Heart left ventricle (tissue), 16 donors: ENCODE measurements at regions not wholly inside any gene's neighbourhood (a gene's known extent, or its start where the extent isn't known, plus 50 kb on each side); places are given as distances from the start of the nearest gene placed in this dataset.
"Not testable (repeated sequence)": the region's sequence is repeated elsewhere in the genome, so short reads cannot be mapped to it uniquely, and the experiment has no call there.

Experiments used
- ATAC-seq, 4 donors: fragments of 200-7000 bp; cut with Tn5 transposase; one replicate each; pipeline ENCODE4 v1.9.1; 2020 to 2022; ENCODE audit warnings: moderate library complexity in 4 of 4, mild to moderate bottlenecking in 3 of 4, moderate number of reproducible peaks in 1 of 4
- DNase-seq, 5 donors: peaks; one replicate each; pipeline ENCODE4 v3.0.0-alpha.2; 2020
- H3K27ac ChIP-seq, 12 donors: fragments of 200-600 bp; sonication (generic) in 4 of 12; one replicate each; pipeline versions ENCODE4 v1.5.0 to v1.8.0; 2016 to 2022; ENCODE audit warnings: mild to moderate bottlenecking in 2 of 12
- H3K27me3 ChIP-seq, 9 donors: fragments of 200-600 bp; sonication (generic) in 2 of 9; one replicate each; pipeline versions ENCODE4 v1.5.1 to v1.8.0; 2016 to 2022; ENCODE audit warnings: mild to moderate bottlenecking in 3 of 9
- H3K36me3 ChIP-seq, 9 donors: fragments of 200-600 bp; sonication (generic) in 2 of 9; one replicate each; pipeline versions ENCODE4 v1.5.0 to v1.8.0; 2018 to 2022; ENCODE audit warnings: mild to moderate bottlenecking in 2 of 9
- H3K4me1 ChIP-seq, 12 donors: fragments of 200-600 bp; sonication (generic) in 4 of 12; one replicate each; pipeline versions ENCODE4 v1.5.0 to v1.8.0; 2016 to 2022; ENCODE audit warnings: mild to moderate bottlenecking in 3 of 12
- H3K4me3 ChIP-seq, 12 donors: fragments of 200-600 bp; sonication (generic) in 4 of 12; one replicate each; pipeline versions ENCODE4 v1.5.0 to v1.8.0; 2017 to 2022; ENCODE audit warnings: mild to moderate bottlenecking in 9 of 12, moderate library complexity in 4 of 12
- H3K9me3 ChIP-seq, 12 donors: fragments of 200-600 bp; sonication (generic) in 4 of 12; one replicate each; pipeline versions ENCODE4 v1.5.0 to v1.8.0; 2016 to 2022; ENCODE audit warnings: mild to moderate bottlenecking in 1 of 12
- CTCF ChIP-seq, 12 donors: fragments of 200-600 bp; sonication (generic) in 4 of 12; IDR thresholded peaks; one replicate each; pipeline versions ENCODE4 v1.5.0 to v1.8.0; 2018 to 2022; ENCODE audit warnings: antibody characterized with exemption in 12 of 12, mild to moderate bottlenecking in 5 of 12
- POLR2A ChIP-seq, 2 donors: fragments of 450-650 bp; IDR thresholded peaks; one replicate each; pipeline ENCODE4 v1.6.1; 2017; ENCODE audit warnings: antibody characterized with exemption in 2 of 2, mild to moderate bottlenecking in 2 of 2, moderate library complexity in 2 of 2
- WGBS, 4 donors: extraction: QIAGEN DNeasy Blood & Tissue Kit in 2 of 4; methylation state at CpG; one replicate each; pipeline versions ENCODE4 v1.1.5 to v1.1.7; 2013 to 2018; 5-methylcytosine and 5-hydroxymethylcytosine counted together
- intact Hi-C, 10 donors: fragments of 100-400 bp; cut with DNase I; formaldehyde crosslinking; loops; one replicate each; pipeline versions ENCODE4 v1.11.1 to v1.14.2; 2022
- donor health status: ischemic (EF 13 %, LVEDD 7.1; RV severe dilation, severe dysfunction).
- donor health status: healthy with polysubstance abuse.
- donor health status: DM: no; HTN: yes; CAD: no.
- donor health status: DM: no; HTN: no; CAD: no.
- donor health status: ischemic (EF 25% LVEDD 6.9; RV normal size, moderate dysfunction).
- donor health status: ischemic (EF 25% LVEDD 5.7; RV mildly dilated, moderate dysfunction).
- donor health status: healthy.
- donor health status: DM: yes; HTN: yes; CAD: no.
- donor health status: ischemic (EF 35%, LVEDD 5.7; RV mildly dilated, moderate dysfunction).
- donor health status: nonischemic (EF 11% LVEDD 7.7; RV severe dilation, severe dysfunction).
- donor health status: DM: yes; HTN: yes; CAD: no.
- donor health status: PGD.
- donor health status: ischemic (EF 29% LVEDD 5.4; RV normal size, mild dysfunction).
- donor health status: nonischemic (EF 23%, LVEDD 6.1; RV moderate dilation, normal function).

- Histone ChIP-seq H3K4me1 (no peaks in the 10 kb centered on the region), H3K27me3 (no peaks in the 10 kb centered on the region), H3K27ac (no peak overlapping the region), H3K4me3 (no peak overlapping the region), H3K9me3 (peaks cover 0 to 32% (median 9%) of the 10 kb centered on the region in 12 donors), H3K36me3 (no peaks in the 10 kb centered on the region)
- no peak for ATAC-seq
- intact Hi-C loops = no loop called here
- no peak for DNase-seq
- TF ChIP-seq POLR2A (IDR thresholded peaks at IDR 0.05) (no peak), CTCF (IDR thresholded peaks at IDR 0.05) (no peak)
- WGBS, 4 donors = 74 to 77% (median 74%) methylated on average over 3 of the region's 3 CpGs
These were observed 660.5 kb upstream of the PCDH10 start for GRCh38 chr4:132488555-132488954.

- Histone ChIP-seq H3K27ac (no peak overlapping the region), H3K36me3 (no peaks in the 10 kb centered on the region), H3K4me3 (no peak overlapping the region), H3K27me3 (no peaks in the 10 kb centered on the region), H3K9me3 (peaks cover 0 to 15% (median 6%) of the 10 kb centered on the region in 12 donors), H3K4me1 (no peaks in the 10 kb centered on the region)
- TF ChIP-seq POLR2A (IDR thresholded peaks at IDR 0.05) (no peak), CTCF (IDR thresholded peaks at IDR 0.05) (no peak)
- ATAC-seq = no peak
- intact Hi-C loops = no loop called here
- DNase-seq = no peak
These were observed 655.6 kb upstream of the PCDH10 start for GRCh38 chr4:132493476-132493875.

GRCh38 chr4:132495267-132495812 is 653.8 kb upstream of the PCDH10 start:
- DNase-seq, H3K27ac ChIP-seq, H3K27me3 ChIP-seq, H3K9me3 ChIP-seq, H3K36me3 ChIP-seq, H3K4me3 ChIP-seq, ATAC-seq, intact Hi-C loops, H3K4me1 ChIP-seq: not testable (repeated sequence)
- WGBS, 4 donors = 52 to 61% (median 57%) methylated on average over 9 of the region's 9 CpGs

- 68 to 93% (median 88%) methylated on average over 2 of the region's 2 CpGs for WGBS, 4 donors
- H3K36me3 ChIP-seq = no peaks in the 10 kb centered on the region
- H3K4me1 ChIP-seq = no peaks in the 10 kb centered on the region
- no peak overlapping the region for H3K27ac ChIP-seq
- no peak for DNase-seq
- intact Hi-C loops = no loop called here
- ATAC-seq = no peak
- no peak overlapping the region for H3K4me3 ChIP-seq
- no peak for TF ChIP-seq POLR2A (IDR thresholded peaks at IDR 0.05)
- TF ChIP-seq CTCF (IDR thresholded peaks at IDR 0.05) = no peak
- no peaks in the 10 kb centered on the region for H3K9me3 ChIP-seq
- H3K27me3 ChIP-seq = no peaks in the 10 kb centered on the region
These were observed 650.9 kb upstream of the PCDH10 start for GRCh38 chr4:132498215-132498614.

GRCh38 chr4:132502096-132502552 is 647.0 kb upstream of the PCDH10 start:
- H3K9me3 ChIP-seq = no peaks in the 10 kb centered on the region
- no peak overlapping the region for H3K4me3 ChIP-seq
- no peaks in the 10 kb centered on the region for H3K36me3 ChIP-seq
- no peak for DNase-seq
- intact Hi-C loops = no loop called here
- no peak for TF ChIP-seq POLR2A (IDR thresholded peaks at IDR 0.05)
- no peak for TF ChIP-seq CTCF (IDR thresholded peaks at IDR 0.05)
- H3K27ac ChIP-seq = no peak overlapping the region
- ATAC-seq = no peak
- H3K4me1 ChIP-seq = no peaks in the 10 kb centered on the region
- no peaks in the 10 kb centered on the region for H3K27me3 ChIP-seq
